CD4-positive, alpha-beta T cell treated with Interleukin-15 for 1 hour (primary cell): ENCODE measurements at regions not wholly inside any gene's neighbourhood (a gene's known extent, or its start where the extent isn't known, plus 50 kb on each side); places are given as distances from the start of the nearest gene placed in this dataset.
"Not testable (repeated sequence)": the region's sequence is repeated elsewhere in the genome, so short reads cannot be mapped to it uniquely, and the experiment has no call there.

ENCODE experiments used
- DNase-seq: peaks from one replicate; pipeline ENCODE4 v3.0.0-alpha.2; 2020

DNA sequence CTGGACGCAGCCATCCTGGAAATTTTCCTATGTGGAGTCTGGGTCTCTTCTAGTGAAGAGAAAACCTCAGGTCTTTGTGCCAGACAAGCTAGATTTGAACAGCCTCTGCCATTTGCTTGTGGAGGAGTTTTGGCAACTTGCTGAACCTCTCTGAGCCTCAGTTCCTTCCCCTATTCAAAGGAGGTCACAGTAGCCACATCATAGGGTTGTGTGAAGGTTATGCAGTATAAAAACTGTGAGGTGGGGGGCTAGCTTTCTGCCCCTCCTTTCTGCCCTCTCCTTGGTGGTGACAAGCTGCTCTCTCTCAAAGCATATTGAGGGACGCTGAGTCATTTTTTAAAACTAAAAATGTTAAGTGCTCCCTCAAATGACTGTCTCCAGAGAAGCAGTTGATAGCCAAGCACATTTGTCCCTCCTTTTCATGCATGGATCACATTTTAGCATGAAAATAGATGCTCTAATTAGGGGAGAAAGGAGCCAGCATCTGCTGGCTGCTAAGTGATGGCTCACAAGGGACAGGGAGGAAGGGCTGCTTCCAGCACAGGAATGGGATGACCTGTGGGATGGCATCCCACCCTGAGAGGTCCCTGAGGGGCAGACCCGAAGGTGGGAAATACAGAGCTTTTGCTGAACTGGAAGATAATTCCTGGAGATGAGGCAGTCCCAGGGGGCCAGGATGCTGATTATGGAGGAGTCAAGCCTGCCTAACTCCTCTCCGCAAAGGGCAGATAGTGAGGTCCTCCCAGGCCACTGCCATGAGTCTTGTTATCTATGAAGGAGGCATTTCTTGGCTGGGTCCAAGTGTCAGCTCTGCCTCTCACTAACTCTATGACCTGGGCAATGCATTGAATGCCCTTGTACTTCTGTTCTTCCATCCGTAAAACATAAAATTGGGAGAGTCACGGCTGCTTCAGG is 218.8 kb downstream of the RAB11FIP4 start:
- no peak for DNase-seq

DNA sequence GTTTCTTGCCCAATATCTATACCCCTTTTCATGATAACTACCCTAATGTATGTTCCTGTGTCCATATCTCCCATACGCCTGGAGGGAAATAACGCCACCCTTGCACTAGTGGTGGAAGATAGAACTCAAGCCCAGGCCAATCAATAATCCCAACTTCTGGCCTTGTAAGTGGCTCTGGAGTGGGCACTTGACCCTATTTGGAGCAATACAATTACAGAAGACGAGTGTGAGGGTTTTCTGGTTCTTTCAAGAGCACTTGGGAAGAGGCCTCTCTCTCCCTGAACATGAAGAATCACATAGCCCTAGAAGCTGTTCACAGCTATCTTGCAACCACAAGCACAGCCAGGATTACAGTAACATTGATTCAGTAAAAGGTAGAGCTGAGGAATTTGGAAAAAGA is 217.9 kb downstream of the RAB11FIP4 start:
- no peak for DNase-seq

DNA sequence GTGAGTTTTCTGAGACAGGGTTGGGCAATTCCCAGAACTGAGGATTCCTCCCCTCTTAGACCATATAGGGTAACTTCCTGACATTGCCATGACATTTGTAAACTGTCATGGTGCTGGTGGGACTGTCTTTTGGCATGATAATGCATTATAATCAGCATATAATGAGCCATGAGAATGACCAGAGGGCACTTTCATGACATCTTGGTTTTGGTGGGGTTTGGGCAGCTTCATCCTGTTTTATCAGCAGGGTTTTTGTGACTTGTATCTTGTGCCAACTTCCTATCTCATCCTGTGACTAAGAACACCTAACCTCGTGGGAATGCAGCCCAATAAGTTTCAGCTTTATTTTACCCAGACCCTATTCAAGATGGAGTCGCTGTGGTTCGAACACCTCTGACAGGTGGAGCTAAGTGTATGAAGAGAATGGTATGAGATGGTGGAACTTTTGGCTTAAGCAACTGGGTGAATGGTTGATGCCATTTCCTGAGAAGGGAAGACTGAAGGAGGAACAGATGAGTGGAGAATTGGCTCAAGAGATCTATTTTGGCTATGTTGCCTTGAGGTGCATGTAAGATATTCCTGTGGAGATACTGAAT is 217.3 kb downstream of the RAB11FIP4 start:
- no peak for DNase-seq

DNA sequence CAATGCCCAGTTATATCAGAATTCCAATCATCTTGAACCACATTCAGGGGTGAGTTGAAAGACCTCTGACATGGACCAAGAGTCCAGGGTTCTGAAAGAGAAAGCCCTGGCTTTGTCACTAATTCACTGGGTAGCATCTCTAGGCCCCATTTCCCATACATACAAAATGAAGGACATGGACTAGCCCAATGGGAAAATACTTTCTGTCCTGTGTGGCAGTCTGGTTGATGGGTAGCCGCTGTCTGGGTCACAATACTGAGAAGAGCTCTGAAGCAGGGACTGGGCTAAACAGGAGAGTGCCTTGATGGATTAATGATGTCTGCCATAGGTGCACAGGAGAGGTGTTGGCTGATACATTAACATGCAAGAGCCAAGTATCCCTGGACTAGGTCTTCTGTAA is 214.3 kb downstream of the RAB11FIP4 start:
- DNase-seq = no peak

GRCh38 chr17:31604936-31605335 is 213.5 kb downstream of the RAB11FIP4 start:
- no peak for DNase-seq

DNA sequence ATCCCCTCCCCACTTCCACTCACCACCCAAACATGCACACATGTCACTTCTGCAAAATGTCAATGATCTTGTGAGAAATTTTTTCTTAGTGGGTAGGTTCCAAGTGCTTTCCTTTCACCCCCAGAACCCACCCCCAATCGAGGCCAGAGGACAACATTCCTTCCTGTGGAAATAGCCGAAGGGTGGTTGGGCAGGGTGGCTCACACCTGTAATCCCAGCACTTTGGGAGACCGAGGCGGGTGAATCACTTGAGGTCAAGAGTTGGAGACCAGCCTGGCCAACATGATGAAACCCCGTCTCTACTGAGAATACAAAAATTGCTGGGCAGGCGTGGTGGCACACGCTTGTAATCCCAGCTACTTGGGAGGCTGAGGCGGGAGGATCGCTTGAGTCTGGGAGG is 208.7 kb downstream of the RAB11FIP4 start:
- DNase-seq = not testable (repeated sequence)

GRCh38 chr17:31598921-31599571 is 207.6 kb downstream of the RAB11FIP4 start:
- DNase-seq = no peak

- DNase-seq = no peak
These were observed 206.9 kb downstream of the RAB11FIP4 start for GRCh38 chr17:31598399-31598782.

DNA sequence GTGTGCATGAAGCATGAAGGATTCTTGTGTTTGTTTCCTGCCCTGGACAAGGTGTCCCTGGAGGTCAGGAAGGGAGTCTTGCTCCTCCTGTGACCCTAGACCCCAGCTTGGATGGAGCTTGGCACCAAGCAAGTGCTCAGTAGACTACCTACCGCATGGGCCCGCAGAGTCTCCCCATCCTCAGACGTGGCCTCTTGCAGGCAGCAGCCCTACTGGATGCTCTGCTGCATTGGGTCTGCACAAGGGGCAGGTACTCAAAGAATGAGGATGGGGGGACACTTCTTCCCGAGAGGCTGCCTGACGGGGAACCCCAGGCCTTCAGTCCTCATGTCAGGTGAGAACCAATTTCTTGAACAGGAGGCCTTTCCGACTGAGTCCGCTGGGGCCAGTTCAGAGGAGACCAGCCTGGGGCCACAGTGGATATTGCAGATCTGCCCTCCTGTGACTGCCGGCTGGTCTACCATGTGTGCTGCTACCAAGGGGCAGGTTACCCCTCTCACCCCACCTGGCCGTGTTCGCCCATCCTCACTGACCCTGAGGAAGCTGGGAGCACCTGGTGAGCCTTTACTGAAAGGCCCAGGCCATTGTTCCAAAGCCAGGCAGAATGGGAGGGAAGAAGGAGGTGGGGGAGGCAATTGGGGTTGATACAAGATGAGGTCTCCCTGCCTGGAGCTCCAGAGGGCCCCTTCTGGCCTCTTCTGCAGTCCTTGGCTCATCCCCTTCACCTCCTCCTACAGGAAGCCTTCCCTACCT is 206.3 kb downstream of the RAB11FIP4 start:
- DNase-seq = no peak

- peak; percentile 82 for DNase-seq
These were observed 205.2 kb downstream of the RAB11FIP4 start for GRCh38 chr17:31596382-31597323.

GRCh38 chr17:31595666-31596381 is 204.3 kb downstream of the RAB11FIP4 start:
- no peak for DNase-seq

GRCh38 chr17:31595076-31595475 is 203.6 kb downstream of the RAB11FIP4 start:
- DNase-seq = no peak

GRCh38 chr17:31594416-31594815 is 202.9 kb downstream of the RAB11FIP4 start:
- no peak for DNase-seq

GRCh38 chr17:31593806-31594205 is 202.3 kb downstream of the RAB11FIP4 start:
- DNase-seq = no peak

- no peak for DNase-seq
These were observed 200.4 kb downstream of the RAB11FIP4 start for GRCh38 chr17:31591924-31592323.

DNA sequence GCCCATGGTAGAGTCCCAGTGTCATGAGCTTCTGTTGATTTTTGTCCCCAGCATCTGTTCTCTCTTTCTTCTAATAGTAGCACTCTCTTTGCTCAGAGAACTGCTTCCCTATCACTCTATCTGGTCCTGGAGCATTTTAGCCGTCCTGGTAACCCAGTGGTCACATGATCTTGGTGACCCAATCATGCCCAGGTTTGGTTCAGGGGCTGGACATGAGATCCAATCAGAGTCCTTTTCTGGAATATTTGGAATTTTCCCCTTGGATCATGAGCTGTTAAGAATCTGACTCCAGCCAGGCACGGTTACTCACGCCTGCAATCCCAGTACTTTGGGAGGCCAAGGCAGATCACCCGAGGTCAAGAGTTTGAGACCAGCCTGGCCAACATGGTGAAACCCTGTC is 197.0 kb downstream of the RAB11FIP4 start:
- no peak for DNase-seq

GRCh38 chr17:31588034-31588433 is 196.6 kb downstream of the RAB11FIP4 start:
- no peak for DNase-seq
